Endothelial cell (in vitro differentiated cells): ENCODE measurements at regions not wholly inside any gene's neighbourhood (a gene's known extent, or its start where the extent isn't known, plus 50 kb on each side); places are given as distances from the start of the nearest gene placed in this dataset.
"Not testable (repeated sequence)": the region's sequence is repeated elsewhere in the genome, so short reads cannot be mapped to it uniquely, and the experiment has no call there.

Experiments used
- DNase-seq: peaks from one replicate; pipeline ENCODE4 v3.0.0; 2021; ENCODE audit warnings: low spot score
- H3K27ac Mint-ChIP-seq: one replicate; pipeline ENCODE4 v1.8.0; 2021; ENCODE audit warnings: mixed read lengths, inconsistent platforms; ENCODE audit not compliant: unreplicated experiment
- H3K27me3 Mint-ChIP-seq: one replicate; pipeline ENCODE4 v1.8.0; 2021; ENCODE audit warnings: mild to moderate bottlenecking, moderate library complexity, mixed read lengths, inconsistent platforms; ENCODE audit not compliant: unreplicated experiment
- H3K36me3 Mint-ChIP-seq: one replicate; pipeline ENCODE4 v1.8.0; 2021; ENCODE audit warnings: mild to moderate bottlenecking, low read depth, mixed read lengths, inconsistent platforms; ENCODE audit not compliant: unreplicated experiment
- H3K4me1 Mint-ChIP-seq: one replicate; pipeline ENCODE4 v1.8.0; 2021; ENCODE audit warnings: mild to moderate bottlenecking, mixed read lengths, inconsistent platforms; ENCODE audit not compliant: unreplicated experiment
- H3K4me3 Mint-ChIP-seq: one replicate; pipeline ENCODE4 v1.8.0; 2021; ENCODE audit warnings: mild to moderate bottlenecking, mixed read lengths, inconsistent platforms; ENCODE audit not compliant: unreplicated experiment
- H3K9me3 Mint-ChIP-seq: one replicate; pipeline ENCODE4 v1.8.0; 2021; ENCODE audit warnings: mixed read lengths, inconsistent platforms; ENCODE audit not compliant: unreplicated experiment
- TF ChIP-seq, protein P1 (sequence below): fragments of 200-600 bp; sonication (generic); IDR thresholded peaks from one replicate; pipeline ENCODE4 v1.5.0; 2021; ENCODE audit warnings: antibody characterized with exemption; ENCODE audit not compliant: unreplicated experiment

DNA sequence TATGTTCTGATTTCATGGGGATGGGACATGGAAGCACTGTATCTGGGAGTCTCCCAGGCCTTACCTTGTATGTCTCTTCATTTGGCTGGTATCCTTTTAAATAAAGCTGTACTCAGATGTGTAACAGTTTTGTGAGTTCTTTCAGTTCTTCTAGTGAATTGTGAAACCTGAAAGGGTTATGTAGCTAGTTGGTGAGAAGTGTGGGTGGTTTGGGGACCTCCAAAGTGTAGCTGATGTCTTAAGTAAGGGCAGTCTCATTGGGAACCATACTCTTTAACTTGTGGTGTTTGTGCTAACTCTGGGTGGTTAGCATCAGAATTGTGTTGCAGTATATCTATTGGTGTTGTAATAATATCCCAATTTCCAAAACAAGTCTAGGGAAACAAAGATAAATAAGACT, 166.9 kb upstream of the CCNH start:
- Mint-ChIP-seq H3K36me3 (no peaks in the 10 kb centered on the region), H3K4me1 (no peaks in the 10 kb centered on the region), H3K4me3 (no peak overlapping the region), H3K9me3 (no peaks in the 10 kb centered on the region), H3K27me3 (no peaks in the 10 kb centered on the region), H3K27ac (no peak overlapping the region)
- no peak for DNase-seq
- TF ChIP-seq, protein P1, sequence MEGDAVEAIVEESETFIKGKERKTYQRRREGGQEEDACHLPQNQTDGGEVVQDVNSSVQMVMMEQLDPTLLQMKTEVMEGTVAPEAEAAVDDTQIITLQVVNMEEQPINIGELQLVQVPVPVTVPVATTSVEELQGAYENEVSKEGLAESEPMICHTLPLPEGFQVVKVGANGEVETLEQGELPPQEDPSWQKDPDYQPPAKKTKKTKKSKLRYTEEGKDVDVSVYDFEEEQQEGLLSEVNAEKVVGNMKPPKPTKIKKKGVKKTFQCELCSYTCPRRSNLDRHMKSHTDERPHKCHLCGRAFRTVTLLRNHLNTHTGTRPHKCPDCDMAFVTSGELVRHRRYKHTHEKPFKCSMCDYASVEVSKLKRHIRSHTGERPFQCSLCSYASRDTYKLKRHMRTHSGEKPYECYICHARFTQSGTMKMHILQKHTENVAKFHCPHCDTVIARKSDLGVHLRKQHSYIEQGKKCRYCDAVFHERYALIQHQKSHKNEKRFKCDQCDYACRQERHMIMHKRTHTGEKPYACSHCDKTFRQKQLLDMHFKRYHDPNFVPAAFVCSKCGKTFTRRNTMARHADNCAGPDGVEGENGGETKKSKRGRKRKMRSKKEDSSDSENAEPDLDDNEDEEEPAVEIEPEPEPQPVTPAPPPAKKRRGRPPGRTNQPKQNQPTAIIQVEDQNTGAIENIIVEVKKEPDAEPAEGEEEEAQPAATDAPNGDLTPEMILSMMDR = no peak

- H3K4me3 Mint-ChIP-seq = no peak overlapping the region
- TF ChIP-seq, protein P1 = no peak
- H3K27ac Mint-ChIP-seq = no peak overlapping the region
- H3K9me3 Mint-ChIP-seq = no peaks in the 10 kb centered on the region
- DNase-seq = no peak
- no peaks in the 10 kb centered on the region for H3K4me1 Mint-ChIP-seq
- no peaks in the 10 kb centered on the region for H3K27me3 Mint-ChIP-seq
- no peaks in the 10 kb centered on the region for H3K36me3 Mint-ChIP-seq
Measured at GRCh38 chr5:87576867-87577266, 164.1 kb upstream of the CCNH start.

GRCh38 chr5:87576306-87576705, 163.6 kb upstream of the CCNH start:
- not testable (repeated sequence) for H3K4me1 Mint-ChIP-seq, H3K27ac Mint-ChIP-seq, H3K36me3 Mint-ChIP-seq, H3K4me3 Mint-ChIP-seq, H3K27me3 Mint-ChIP-seq, H3K9me3 Mint-ChIP-seq, DNase-seq

DNA sequence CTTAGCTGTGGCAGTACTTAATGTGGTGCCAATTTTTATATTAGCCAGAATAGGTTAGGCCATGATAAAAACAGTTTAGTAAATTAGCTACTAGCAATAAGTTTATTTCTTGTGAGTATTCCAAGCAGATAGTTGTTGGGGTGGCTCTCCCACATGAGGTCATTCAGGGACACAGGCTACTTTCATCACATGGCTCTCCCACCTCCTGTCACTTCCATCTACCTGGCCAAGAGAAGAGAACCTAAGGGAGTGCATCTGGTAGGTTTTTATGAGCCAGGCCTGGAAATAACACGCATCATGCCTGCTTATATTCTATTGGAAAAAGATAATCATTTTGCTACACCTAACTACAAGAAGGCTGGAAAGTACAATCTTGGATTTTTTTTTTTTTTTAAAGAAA, 161.4 kb upstream of the CCNH start:
- no peaks in the 10 kb centered on the region for H3K9me3 Mint-ChIP-seq
- H3K4me3 Mint-ChIP-seq = no peak overlapping the region
- H3K36me3 Mint-ChIP-seq = no peaks in the 10 kb centered on the region
- no peaks in the 10 kb centered on the region for H3K27me3 Mint-ChIP-seq
- TF ChIP-seq, protein P1 = no peak
- H3K4me1 Mint-ChIP-seq = no peaks in the 10 kb centered on the region
- DNase-seq = no peak
- no peak overlapping the region for H3K27ac Mint-ChIP-seq

- no peaks in the 10 kb centered on the region for H3K36me3 Mint-ChIP-seq
- no peak overlapping the region for H3K27ac Mint-ChIP-seq
- H3K4me3 Mint-ChIP-seq = no peak overlapping the region
- H3K27me3 Mint-ChIP-seq = no peaks in the 10 kb centered on the region
- DNase-seq = no peak
- no peaks in the 10 kb centered on the region for H3K9me3 Mint-ChIP-seq
- TF ChIP-seq, protein P1 = no peak
- no peaks in the 10 kb centered on the region for H3K4me1 Mint-ChIP-seq
Measured at GRCh38 chr5:87572611-87573010, 159.9 kb upstream of the CCNH start.

GRCh38 chr5:87572090-87572489, 159.4 kb upstream of the CCNH start:
- no peaks in the 10 kb centered on the region for H3K27me3 Mint-ChIP-seq
- H3K36me3 Mint-ChIP-seq = no peaks in the 10 kb centered on the region
- no peak for DNase-seq
- H3K4me1 Mint-ChIP-seq = no peaks in the 10 kb centered on the region
- TF ChIP-seq, protein P1 = no peak
- H3K4me3 Mint-ChIP-seq = no peak overlapping the region
- no peaks in the 10 kb centered on the region for H3K9me3 Mint-ChIP-seq
- no peak overlapping the region for H3K27ac Mint-ChIP-seq
